ENCODE measurements at regions not wholly inside any gene's neighbourhood (a gene's known extent, or its start where the extent isn't known, plus 50 kb on each side); places are given as distances from the start of the nearest gene placed in this dataset.

GRCh38 chr1:201682964-201683363 is 144.0 kb downstream of the NAV1 start:
- Histone ChIP-seq H4K20me1 (ENCODE audit: insufficient read depth) (no peaks in the 10 kb centered on the region), H3K27me3 (ENCODE audit: insufficient read depth, low read length) (no peaks in the 10 kb centered on the region), H3K9me3 (ENCODE audit: control insufficient read depth in 1 of 2, insufficient read depth in 1 of 2, low read depth in 1 of 2, low read length in 2 of 2) (no peaks in the 10 kb centered on the region), H3K4me3 (replicated peaks in 1 of 2; ENCODE audit: low read depth in 1 of 2, low read length in 2 of 2) (no peak overlapping the region), H3K27ac (ENCODE audit: low read depth, low read length) (no peak overlapping the region), H2AFZ (ENCODE audit: low read depth, low read length, poor library complexity, severe bottlenecking) (no peak overlapping the region), H3K4me1 (ENCODE audit: control insufficient read depth in 1 of 2, insufficient read depth in 2 of 2, low read length in 2 of 2) (no peaks in the 10 kb centered on the region), H3K9me2 (ENCODE audit: insufficient read depth) (no peaks in the 10 kb centered on the region), H3K4me2 (ENCODE audit: low read length) (no peak overlapping the region), H3K36me3 (ENCODE audit: control insufficient read depth in 1 of 2, insufficient read depth in 2 of 2, low read length in 2 of 2) (no peaks in the 10 kb centered on the region), H3K9ac (ENCODE audit: low read length) (no peak overlapping the region), H3K79me2 (ENCODE audit: insufficient read depth, low read length) (no peaks in the 10 kb centered on the region)
- DNase-seq (ENCODE audit: low read depth, low spot score): no peak
- TF ChIP-seq EGR1 (IDR thresholded peaks at IDR 0.05; ENCODE audit: low read depth) (no peak), ZNF274 (IDR thresholded peaks at IDR 0.05; ENCODE audit: low read depth, low read length) (no peak), CTCF (IDR thresholded peaks at IDR 0.05 in 2 of 3, conservative IDR thresholded peaks at IDR 0.05 in 1 of 3; ENCODE audit: borderline replicate concordance in 1 of 3, insufficient read depth in 1 of 3, low read depth in 2 of 3, low read length in 2 of 3) (no peak), JUND (IDR thresholded peaks at IDR 0.05) (no peak), FOSL1 (IDR thresholded peaks at IDR 0.05; ENCODE audit: low read depth) (no peak), TCF7L2 (IDR thresholded peaks at IDR 0.05; ENCODE audit: borderline replicate concordance, extremely low read depth, insufficient read depth, insufficient read length) (no peak), CEBPB (IDR thresholded peaks at IDR 0.05; ENCODE audit: low read depth) (no peak), MAX (IDR thresholded peaks at IDR 0.05) (no peak), SP1 (IDR thresholded peaks at IDR 0.05; ENCODE audit: low read depth) (no peak), ELF1 (IDR thresholded peaks at IDR 0.05; ENCODE audit: borderline replicate concordance, low read depth) (no peak), RAD21 (IDR thresholded peaks at IDR 0.05; ENCODE audit: low read depth) (no peak), ZFX (IDR thresholded peaks at IDR 0.05) (no peak), SRF (IDR thresholded peaks at IDR 0.05; ENCODE audit: low read depth) (no peak), EZH2 (IDR thresholded peaks at IDR 0.05) (no peak), CBX3 (IDR thresholded peaks at IDR 0.05; ENCODE audit: low read depth) (no peak), YY1 (IDR thresholded peaks at IDR 0.05; ENCODE audit: extremely low read depth, insufficient replicate concordance, low read depth, low read length) (no peak), POLR2A (IDR thresholded peaks at IDR 0.05; ENCODE audit: borderline replicate concordance, extremely low read depth, insufficient read depth, insufficient read length) (no peak)
- TF ChIP-seq, protein P1, sequence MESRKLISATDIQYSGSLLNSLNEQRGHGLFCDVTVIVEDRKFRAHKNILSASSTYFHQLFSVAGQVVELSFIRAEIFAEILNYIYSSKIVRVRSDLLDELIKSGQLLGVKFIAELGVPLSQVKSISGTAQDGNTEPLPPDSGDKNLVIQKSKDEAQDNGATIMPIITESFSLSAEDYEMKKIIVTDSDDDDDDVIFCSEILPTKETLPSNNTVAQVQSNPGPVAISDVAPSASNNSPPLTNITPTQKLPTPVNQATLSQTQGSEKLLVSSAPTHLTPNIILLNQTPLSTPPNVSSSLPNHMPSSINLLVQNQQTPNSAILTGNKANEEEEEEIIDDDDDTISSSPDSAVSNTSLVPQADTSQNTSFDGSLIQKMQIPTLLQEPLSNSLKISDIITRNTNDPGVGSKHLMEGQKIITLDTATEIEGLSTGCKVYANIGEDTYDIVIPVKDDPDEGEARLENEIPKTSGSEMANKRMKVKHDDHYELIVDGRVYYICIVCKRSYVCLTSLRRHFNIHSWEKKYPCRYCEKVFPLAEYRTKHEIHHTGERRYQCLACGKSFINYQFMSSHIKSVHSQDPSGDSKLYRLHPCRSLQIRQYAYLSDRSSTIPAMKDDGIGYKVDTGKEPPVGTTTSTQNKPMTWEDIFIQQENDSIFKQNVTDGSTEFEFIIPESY (IDR thresholded peaks at IDR 0.05; ENCODE audit: extremely low read depth, insufficient replicate concordance, low read length): no peak
- TF ChIP-seq, protein P2, sequence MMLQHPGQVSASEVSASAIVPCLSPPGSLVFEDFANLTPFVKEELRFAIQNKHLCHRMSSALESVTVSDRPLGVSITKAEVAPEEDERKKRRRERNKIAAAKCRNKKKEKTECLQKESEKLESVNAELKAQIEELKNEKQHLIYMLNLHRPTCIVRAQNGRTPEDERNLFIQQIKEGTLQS (IDR thresholded peaks at IDR 0.05): no peak
- TF ChIP-seq, protein P3, sequence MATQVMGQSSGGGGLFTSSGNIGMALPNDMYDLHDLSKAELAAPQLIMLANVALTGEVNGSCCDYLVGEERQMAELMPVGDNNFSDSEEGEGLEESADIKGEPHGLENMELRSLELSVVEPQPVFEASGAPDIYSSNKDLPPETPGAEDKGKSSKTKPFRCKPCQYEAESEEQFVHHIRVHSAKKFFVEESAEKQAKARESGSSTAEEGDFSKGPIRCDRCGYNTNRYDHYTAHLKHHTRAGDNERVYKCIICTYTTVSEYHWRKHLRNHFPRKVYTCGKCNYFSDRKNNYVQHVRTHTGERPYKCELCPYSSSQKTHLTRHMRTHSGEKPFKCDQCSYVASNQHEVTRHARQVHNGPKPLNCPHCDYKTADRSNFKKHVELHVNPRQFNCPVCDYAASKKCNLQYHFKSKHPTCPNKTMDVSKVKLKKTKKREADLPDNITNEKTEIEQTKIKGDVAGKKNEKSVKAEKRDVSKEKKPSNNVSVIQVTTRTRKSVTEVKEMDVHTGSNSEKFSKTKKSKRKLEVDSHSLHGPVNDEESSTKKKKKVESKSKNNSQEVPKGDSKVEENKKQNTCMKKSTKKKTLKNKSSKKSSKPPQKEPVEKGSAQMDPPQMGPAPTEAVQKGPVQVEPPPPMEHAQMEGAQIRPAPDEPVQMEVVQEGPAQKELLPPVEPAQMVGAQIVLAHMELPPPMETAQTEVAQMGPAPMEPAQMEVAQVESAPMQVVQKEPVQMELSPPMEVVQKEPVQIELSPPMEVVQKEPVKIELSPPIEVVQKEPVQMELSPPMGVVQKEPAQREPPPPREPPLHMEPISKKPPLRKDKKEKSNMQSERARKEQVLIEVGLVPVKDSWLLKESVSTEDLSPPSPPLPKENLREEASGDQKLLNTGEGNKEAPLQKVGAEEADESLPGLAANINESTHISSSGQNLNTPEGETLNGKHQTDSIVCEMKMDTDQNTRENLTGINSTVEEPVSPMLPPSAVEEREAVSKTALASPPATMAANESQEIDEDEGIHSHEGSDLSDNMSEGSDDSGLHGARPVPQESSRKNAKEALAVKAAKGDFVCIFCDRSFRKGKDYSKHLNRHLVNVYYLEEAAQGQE (IDR thresholded peaks at IDR 0.05; ENCODE audit: low read depth): no peak
- POLR2A ChIA-PET: no interaction called here
- RAD21 ChIA-PET (ENCODE audit: low non-redundant PET in 1 of 2, low total read pairs in 2 of 2, uncharacterized antibody in 2 of 2, unreplicated experiment in 2 of 2): no interaction called here
- ATAC-seq: no peak
- CTCF ChIA-PET: interaction anchor here (0.5 kb wide), 1 partner anchor 517 kb away, joined by 3 read pairs; no protein-coding TSS in a partner anchor
- intact Hi-C loops (cut with micrococcal nuclease): no loop called here
- no TSS peak for BruUV-seq (replicated peaks)
